ENCODE measurements at regions not wholly inside any gene's neighbourhood (a gene's known extent, or its start where the extent isn't known, plus 50 kb on each side); places are given as distances from the start of the nearest gene placed in this dataset.

- no peak for DNase-seq
These were observed 91.0 kb upstream of the NEUROD1 start for GRCh38 chr2:181771356-181771755.

GRCh38 chr2:181772334-181772733, 92.0 kb upstream of the NEUROD1 start:
- no peak for DNase-seq

- no peak for DNase-seq
These were observed 92.5 kb upstream of the NEUROD1 start for GRCh38 chr2:181772777-181773176.

GRCh38 chr2:181774685-181775084, 94.4 kb upstream of the NEUROD1 start:
- DNase-seq: no peak

GRCh38 chr2:181776336-181776735, 96.0 kb upstream of the NEUROD1 start:
- DNase-seq: no peak

- no peak for DNase-seq
These were observed 97.4 kb upstream of the NEUROD1 start for GRCh38 chr2:181777734-181778133.

- no peak for DNase-seq
These were observed 98.4 kb upstream of the NEUROD1 start for GRCh38 chr2:181778621-181779201.

GRCh38 chr2:181779288-181780021, 99.1 kb upstream of the NEUROD1 start:
- no peak for DNase-seq

- no peak for DNase-seq
These were observed 99.8 kb upstream of the NEUROD1 start for GRCh38 chr2:181780047-181780651.

- DNase-seq: no peak
These were observed 100.3 kb upstream of the NEUROD1 start for GRCh38 chr2:181780657-181781056.

GRCh38 chr2:181781078-181781786, 100.9 kb upstream of the NEUROD1 start:
- DNase-seq: no peak

- no peak for DNase-seq
These were observed 102.3 kb upstream of the NEUROD1 start for GRCh38 chr2:181782660-181783059.

GRCh38 chr2:181784556-181784955, 104.2 kb upstream of the NEUROD1 start:
- DNase-seq: no peak

GRCh38 chr2:181785691-181786344, 105.5 kb upstream of the NEUROD1 start:
- no peak for DNase-seq

GRCh38 chr2:181786371-181787228, 104.9 kb upstream of the ITPRID2 start:
- DNase-seq: no peak

- no peak for DNase-seq
These were observed 104.1 kb upstream of the ITPRID2 start for GRCh38 chr2:181787310-181788048.

GRCh38 chr2:181788897-181789555, 102.5 kb upstream of the ITPRID2 start:
- DNase-seq: no peak

- no peak for DNase-seq
These were observed 101.6 kb upstream of the ITPRID2 start for GRCh38 chr2:181789827-181790448.

- DNase-seq: no peak
These were observed 100.5 kb upstream of the ITPRID2 start for GRCh38 chr2:181790716-181791649.

All from occipital lobe (tissue), 1 donor.